Neuronal stem cell (in vitro differentiated cells): ENCODE measurements at regions not wholly inside any gene's neighbourhood (a gene's known extent, or its start where the extent isn't known, plus 50 kb on each side); places are given as distances from the start of the nearest gene placed in this dataset.

ENCODE experiments used
- DNase-seq: peaks from one replicate; pipeline ENCODE4 v3.0.0-alpha.2; 2013; ENCODE audit warnings: low spot score
- H2AFZ ChIP-seq: one replicate; pipeline ENCODE4 v1.6.1; 2013; ENCODE audit warnings: mild to moderate bottlenecking, low read length, inconsistent platforms
- H2AK5ac ChIP-seq: 2 replicates; pipeline ENCODE4 v1.6.1; 2013; ENCODE audit warnings: low read depth, mild to moderate bottlenecking, inconsistent platforms, low read length, moderate library complexity, mixed read lengths
- H2BK120ac ChIP-seq: 2 replicates; pipeline ENCODE4 v1.6.1; 2013; ENCODE audit warnings: low read depth, mild to moderate bottlenecking, inconsistent platforms, low read length, moderate library complexity, mixed read lengths
- H2BK12ac ChIP-seq: one replicate; pipeline ENCODE4 v1.6.1; 2013; ENCODE audit warnings: low read length, inconsistent platforms
- H2BK15ac ChIP-seq: 2 replicates; pipeline ENCODE4 v1.6.1; 2013; ENCODE audit warnings: mild to moderate bottlenecking, low read length, inconsistent platforms, mixed read lengths
- H2BK5ac ChIP-seq: one replicate; pipeline ENCODE4 v1.6.1; 2013; ENCODE audit warnings: inconsistent platforms, mild to moderate bottlenecking, low read length, moderate library complexity
- H3K14ac ChIP-seq: one replicate; pipeline ENCODE4 v1.6.1; 2013; ENCODE audit warnings: low read length, inconsistent platforms
- H3K18ac ChIP-seq: 2 replicates; pipeline ENCODE4 v1.6.1; 2013; ENCODE audit warnings: low read length, inconsistent platforms
- H3K23ac ChIP-seq: 2 replicates; pipeline ENCODE4 v1.6.1; 2013; ENCODE audit warnings: low read depth, mild to moderate bottlenecking, mixed read lengths, low read length, inconsistent platforms; ENCODE audit not compliant: poor library complexity
- H3K27ac ChIP-seq: replicated peaks from 3 replicates; pipeline ENCODE4 v1.5.1; 2013; ENCODE audit warnings: low read length, inconsistent platforms
- H3K27me3 ChIP-seq, 3 experiments: 2 replicates each; pipeline ENCODE4 v1.6.1; 2013; ENCODE audit warnings: low read length in 3 of 3, mild to moderate bottlenecking in 2 of 3, inconsistent platforms in 1 of 3, low read depth in 1 of 3, mixed read lengths in 1 of 3, moderate library complexity in 1 of 3; ENCODE audit not compliant: control insufficient read depth in 3 of 3, insufficient read depth in 3 of 3
- H3K36me3 ChIP-seq, 2 donors: replicated peaks in 1 of 2; 2 replicates each; pipeline ENCODE4 v1.6.1; 2013; ENCODE audit warnings: low read length in 2 of 2; ENCODE audit not compliant: control insufficient read depth in 2 of 2, insufficient read depth in 2 of 2
- H3K4ac ChIP-seq: 2 replicates; pipeline ENCODE4 v1.6.1; 2013; ENCODE audit warnings: inconsistent platforms, mild to moderate bottlenecking, low read length, moderate library complexity
- H3K4me1 ChIP-seq, 2 donors: 1 replicate in 1 of 2; 2 replicates in 1 of 2; pipeline ENCODE4 v1.6.1; 2013; ENCODE audit warnings: low read length in 2 of 2, low read depth in 1 of 2; ENCODE audit not compliant: control insufficient read depth in 2 of 2, insufficient read depth in 1 of 2
- H3K4me2 ChIP-seq: one replicate; pipeline ENCODE4 v1.6.1; 2013; ENCODE audit warnings: mild to moderate bottlenecking, low read length, inconsistent platforms; ENCODE audit not compliant: insufficient read depth, poor library complexity, severe bottlenecking
- H3K4me3 ChIP-seq, 2 donors: 2 replicates each; pipeline ENCODE4 v1.5.1; 2013; ENCODE audit warnings: low read length in 2 of 2, mild to moderate bottlenecking in 2 of 2, inconsistent platforms in 1 of 2, moderate library complexity in 1 of 2
- H3K79me1 ChIP-seq: one replicate; pipeline ENCODE4 v1.6.1; 2013; ENCODE audit warnings: low read depth, mild to moderate bottlenecking, inconsistent platforms, low read length, moderate library complexity
- H3K9ac ChIP-seq: one replicate; pipeline ENCODE4 v1.6.1; 2013; ENCODE audit warnings: mild to moderate bottlenecking, low read depth, low read length, inconsistent platforms; ENCODE audit not compliant: poor library complexity
- H3K9me3 ChIP-seq, 2 donors: replicated peaks in 1 of 2; 2 replicates each; pipeline versions ENCODE3 to v1.6.1; 2013; ENCODE audit warnings: low read length in 2 of 2, mild to moderate bottlenecking in 2 of 2, inconsistent platforms in 1 of 2, low read depth in 1 of 2, mixed read lengths in 1 of 2, moderate library complexity in 1 of 2; ENCODE audit not compliant: control insufficient read depth in 2 of 2, insufficient read depth in 1 of 2
- H4K8ac ChIP-seq: one replicate; pipeline ENCODE4 v1.6.1; 2013; ENCODE audit warnings: low read depth, mild to moderate bottlenecking, inconsistent platforms, low read length, moderate library complexity
- H4K91ac ChIP-seq: one replicate; pipeline ENCODE4 v1.6.1; 2013; ENCODE audit warnings: low read length, low read depth, mild to moderate bottlenecking, inconsistent platforms; ENCODE audit not compliant: poor library complexity
- WGBS, 2 donors: extraction: QIAGEN DNeasy Blood & Tissue Kit; methylation state at CpG; one replicate each; pipeline ENCODE4 v1.1.7; 2013; ENCODE audit warnings: missing lambda C conversion rate in 2 of 2, mixed read lengths in 1 of 2; ENCODE audit not compliant: insufficient read length in 2 of 2, insufficient replicate concordance in 1 of 2; ENCODE audit errors: extremely low coverage in 2 of 2; 5-methylcytosine and 5-hydroxymethylcytosine counted together

GRCh38 chr4:159463235-159463634, 360.4 kb downstream of the RAPGEF2 start:
- Histone ChIP-seq H3K4ac (no peak overlapping the region), H4K91ac (no peak overlapping the region), H2AFZ (no peak overlapping the region), H2AK5ac (no peak overlapping the region), H3K4me1 (no peaks in the 10 kb centered on the region), H3K4me3 (no peak overlapping the region), H3K9me3 (peaks cover 5 to 7% of the 10 kb centered on the region in 2 donors), H3K27ac (no peak overlapping the region), H3K36me3 (no peaks in the 10 kb centered on the region), H3K4me2 (no peak overlapping the region), H3K27me3 (no peaks in the 10 kb centered on the region), H3K79me1 (no peaks in the 10 kb centered on the region), H2BK15ac (no peak overlapping the region), H3K14ac (no peak overlapping the region), H3K23ac (no peak overlapping the region), H2BK12ac (no peak overlapping the region), H2BK5ac (no peak overlapping the region), H2BK120ac (no peak overlapping the region), H3K18ac (no peak overlapping the region), H4K8ac (no peak overlapping the region), H3K9ac (no peak overlapping the region)
- no CpG with 5 or more reads among the region's 2 CpGs for WGBS, 2 donors
- no peak for DNase-seq

GRCh38 chr4:159464302-159464701, 361.4 kb downstream of the RAPGEF2 start:
- Histone ChIP-seq H2AFZ (no peak overlapping the region), H3K4me1 (no peaks in the 10 kb centered on the region), H2AK5ac (no peak overlapping the region), H3K18ac (no peak overlapping the region), H3K9ac (no peak overlapping the region), H3K23ac (no peak overlapping the region), H3K4ac (no peak overlapping the region), H3K27ac (no peak overlapping the region), H4K91ac (no peak overlapping the region), H2BK12ac (no peak overlapping the region), H2BK5ac (no peak overlapping the region), H3K36me3 (no peaks in the 10 kb centered on the region), H3K4me2 (no peak overlapping the region), H3K79me1 (no peaks in the 10 kb centered on the region), H3K4me3 (no peak overlapping the region), H2BK15ac (no peak overlapping the region), H3K9me3 (peaks cover 5 to 7% of the 10 kb centered on the region in 2 donors), H4K8ac (no peak overlapping the region), H2BK120ac (no peak overlapping the region), H3K27me3 (no peaks in the 10 kb centered on the region), H3K14ac (no peak overlapping the region)
- DNase-seq: no peak

- no peak overlapping the region for H3K14ac ChIP-seq
- H2AK5ac ChIP-seq: no peak overlapping the region
- no peak overlapping the region for H2AFZ ChIP-seq
- no peak for DNase-seq
- H4K8ac ChIP-seq: no peak overlapping the region
- H3K27me3 ChIP-seq: no peaks in the 10 kb centered on the region
- no peak overlapping the region for H4K91ac ChIP-seq
- H3K4me3 ChIP-seq: no peak overlapping the region
- no peak overlapping the region for H3K4ac ChIP-seq
- no peak overlapping the region for H2BK5ac ChIP-seq
- H3K4me2 ChIP-seq: no peak overlapping the region
- H3K4me1 ChIP-seq: no peaks in the 10 kb centered on the region
- no peak overlapping the region for H2BK12ac ChIP-seq
- no peak overlapping the region for H3K9ac ChIP-seq
- H3K36me3 ChIP-seq: no peaks in the 10 kb centered on the region
- no peak overlapping the region for H2BK15ac ChIP-seq
- no peaks in the 10 kb centered on the region for H3K9me3 ChIP-seq
- no CpG with 5 or more reads among the region's 1 CpG for WGBS, 2 donors
- no peaks in the 10 kb centered on the region for H3K79me1 ChIP-seq
- no peak overlapping the region for H3K27ac ChIP-seq
- no peak overlapping the region for H3K23ac ChIP-seq
- H3K18ac ChIP-seq: no peak overlapping the region
- H2BK120ac ChIP-seq: no peak overlapping the region
These were observed 374.0 kb downstream of the RAPGEF2 start for GRCh38 chr4:159476886-159477285.

GRCh38 chr4:159480826-159481225, 377.9 kb downstream of the RAPGEF2 start:
- no peak for DNase-seq
- Histone ChIP-seq H2BK5ac (no peak overlapping the region), H4K91ac (no peak overlapping the region), H3K18ac (no peak overlapping the region), H3K14ac (no peak overlapping the region), H3K4me1 (peaks cover 0 to 3% of the 10 kb centered on the region in 2 donors), H2AFZ (no peak overlapping the region), H3K27ac (no peak overlapping the region), H3K4ac (no peak overlapping the region), H3K9me3 (no peaks in the 10 kb centered on the region), H3K4me3 (no peak overlapping the region), H2BK12ac (no peak overlapping the region), H3K27me3 (no peaks in the 10 kb centered on the region), H3K4me2 (no peak overlapping the region), H2BK120ac (no peak overlapping the region), H2BK15ac (no peak overlapping the region), H3K36me3 (no peaks in the 10 kb centered on the region), H2AK5ac (no peak overlapping the region), H4K8ac (no peak overlapping the region), H3K23ac (no peak overlapping the region), H3K9ac (no peak overlapping the region), H3K79me1 (no peaks in the 10 kb centered on the region)
- WGBS, 2 donors: no CpG with 5 or more reads among the region's 1 CpG
